ENCODE measurements at regions not wholly inside any gene's neighbourhood (a gene's known extent, or its start where the extent isn't known, plus 50 kb on each side); places are given as distances from the start of the nearest gene placed in this dataset.

DNA sequence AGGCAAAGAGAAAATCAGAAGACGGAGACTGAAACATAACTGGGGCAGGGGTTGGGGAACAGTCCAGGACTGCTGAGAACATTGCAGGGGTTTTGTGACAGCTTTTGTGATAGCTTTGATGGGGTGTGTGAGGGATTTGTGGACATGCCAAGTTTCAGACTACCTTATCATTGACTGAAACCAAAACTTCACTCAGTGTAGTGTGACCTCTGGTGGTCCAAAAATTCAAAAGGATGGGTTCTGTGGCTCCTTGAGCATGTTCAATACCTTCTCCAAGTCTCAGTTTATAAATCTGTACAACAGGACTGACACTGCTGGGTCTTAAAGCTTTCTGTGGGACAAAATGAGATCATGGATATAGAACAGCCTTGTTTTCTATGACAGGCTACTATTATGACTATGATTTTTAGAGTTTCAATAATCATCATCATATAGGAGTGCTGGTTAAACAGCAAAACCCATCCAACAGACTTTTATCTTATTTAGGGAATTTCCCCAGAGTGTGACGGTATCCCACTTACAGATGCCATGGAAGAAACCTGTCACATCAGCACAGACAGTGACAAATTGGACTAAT lies 259.2 kb upstream of the SLC14A2 start:
- Histone ChIP-seq H3K4me2 (ENCODE audit: insufficient read depth, low read length) (no peak overlapping the region), H3K27ac (ENCODE audit: insufficient read depth, low read depth, low read length) (no peak overlapping the region), H3K9ac (replicated peaks; ENCODE audit: extremely low read depth, insufficient read depth, low read length) (no peak overlapping the region), H3K27me3 (ENCODE audit: control insufficient read depth in 2 of 2, insufficient read depth in 2 of 2, low read length in 2 of 2) (no peaks in the 10 kb centered on the region), H3K9me1 (replicated peaks; ENCODE audit: control insufficient read depth, extremely low read depth, insufficient read depth, low read length) (no peaks in the 10 kb centered on the region), H2AFZ (ENCODE audit: low read depth, low read length) (no peak overlapping the region), H3K4me1 (ENCODE audit: control insufficient read depth, extremely low read depth, insufficient read depth, low read length) (no peaks in the 10 kb centered on the region), H3K9me3 (replicated peaks; ENCODE audit: control insufficient read depth, insufficient read depth, low read length) (no peaks in the 10 kb centered on the region), H4K20me1 (replicated peaks; ENCODE audit: control insufficient read depth, extremely low read depth, insufficient read depth, low read length) (no peaks in the 10 kb centered on the region), H3K4me3 (replicated peaks in 1 of 3; ENCODE audit: insufficient read depth in 1 of 3, low read depth in 1 of 3, low read length in 3 of 3) (no peak overlapping the region), H3K79me2 (ENCODE audit: control insufficient read depth, insufficient read depth, low read length) (no peaks in the 10 kb centered on the region), H3K36me3 (ENCODE audit: control insufficient read depth in 2 of 2, extremely low read depth in 1 of 2, insufficient read depth in 2 of 2, low read length in 2 of 2) (no peaks in the 10 kb centered on the region)
- intact Hi-C loops (cut with micrococcal nuclease): no loop called here
- CTCF ChIA-PET: no interaction called here
- no TSS peak for BruUV-seq (replicated peaks)
- no peak for FAIRE-seq
- no peak for TF ChIP-seq GATA2 (IDR thresholded peaks at IDR 0.05; ENCODE audit: insufficient read depth, insufficient read length, low read depth, low read length)
- TF ChIP-seq POLR2A (IDR thresholded peaks at IDR 0.05; ENCODE audit: low read depth, low read length): no peak
- TF ChIP-seq EZH2 (IDR thresholded peaks at IDR 0.05; ENCODE audit: borderline replicate concordance, low read depth, low read length, severe bottlenecking): no peak
- TF ChIP-seq, protein P1, sequence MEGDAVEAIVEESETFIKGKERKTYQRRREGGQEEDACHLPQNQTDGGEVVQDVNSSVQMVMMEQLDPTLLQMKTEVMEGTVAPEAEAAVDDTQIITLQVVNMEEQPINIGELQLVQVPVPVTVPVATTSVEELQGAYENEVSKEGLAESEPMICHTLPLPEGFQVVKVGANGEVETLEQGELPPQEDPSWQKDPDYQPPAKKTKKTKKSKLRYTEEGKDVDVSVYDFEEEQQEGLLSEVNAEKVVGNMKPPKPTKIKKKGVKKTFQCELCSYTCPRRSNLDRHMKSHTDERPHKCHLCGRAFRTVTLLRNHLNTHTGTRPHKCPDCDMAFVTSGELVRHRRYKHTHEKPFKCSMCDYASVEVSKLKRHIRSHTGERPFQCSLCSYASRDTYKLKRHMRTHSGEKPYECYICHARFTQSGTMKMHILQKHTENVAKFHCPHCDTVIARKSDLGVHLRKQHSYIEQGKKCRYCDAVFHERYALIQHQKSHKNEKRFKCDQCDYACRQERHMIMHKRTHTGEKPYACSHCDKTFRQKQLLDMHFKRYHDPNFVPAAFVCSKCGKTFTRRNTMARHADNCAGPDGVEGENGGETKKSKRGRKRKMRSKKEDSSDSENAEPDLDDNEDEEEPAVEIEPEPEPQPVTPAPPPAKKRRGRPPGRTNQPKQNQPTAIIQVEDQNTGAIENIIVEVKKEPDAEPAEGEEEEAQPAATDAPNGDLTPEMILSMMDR (IDR thresholded peaks at IDR 0.05; ENCODE audit: extremely low read depth in 1 of 2, insufficient read depth in 1 of 2, low read depth in 1 of 2, low read length in 2 of 2): no peak
- TF ChIP-seq, protein P2, sequence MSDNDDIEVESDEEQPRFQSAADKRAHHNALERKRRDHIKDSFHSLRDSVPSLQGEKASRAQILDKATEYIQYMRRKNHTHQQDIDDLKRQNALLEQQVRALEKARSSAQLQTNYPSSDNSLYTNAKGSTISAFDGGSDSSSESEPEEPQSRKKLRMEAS (IDR thresholded peaks at IDR 0.05; ENCODE audit: insufficient read depth, insufficient read length): no peak
- TF ChIP-seq MYC (IDR thresholded peaks at IDR 0.05; ENCODE audit: low read depth, low read length): no peak
- TF ChIP-seq JUN (IDR thresholded peaks at IDR 0.05; ENCODE audit: borderline replicate concordance, insufficient read depth, insufficient read length, low read depth): no peak
- TF ChIP-seq POLR2AphosphoS5 (IDR thresholded peaks at IDR 0.05; ENCODE audit: insufficient read depth, low read depth, low read length): no peak
- TF ChIP-seq FOS (IDR thresholded peaks at IDR 0.05; ENCODE audit: borderline replicate concordance, insufficient read depth, low read length): no peak
- DNase-seq (ENCODE audit: low read depth, low spot score): no peak
- POLR2A ChIA-PET: no interaction called here
- dilution Hi-C loops (cut with MboI; ENCODE audit: extremely low pct_ligation_motif_present, low sequenced_read_pairs): no loop called here

Data from endothelial cell of umbilical vein (primary cell).